H1 (cell line): ENCODE measurements at regions not wholly inside any gene's neighbourhood (a gene's known extent, or its start where the extent isn't known, plus 50 kb on each side); places are given as distances from the start of the nearest gene placed in this dataset.

Experiments used
- CTCF ChIA-PET: fragments of 300-600 bp; sonication (Branson Sonifier 250); formaldehyde crosslinking; loops from one replicate; lab custom pipeline; 2021; ENCODE audit not compliant: partially characterized antibody; lab: Charles Lee
- POLR2A ChIA-PET: fragments of 300-600 bp; sonication (Branson Sonifier 250); formaldehyde crosslinking; loops from one replicate; lab custom pipeline; 2021; ENCODE audit warnings: inconsistent platforms; ENCODE audit not compliant: partially characterized antibody; lab: Charles Lee
- DNase-seq, 2 experiments: peaks; one replicate each; pipeline versions ENCODE4 v3.0.0 to v3.0.0-alpha.2; 2010 to 2022; ENCODE audit warnings: low spot score in 2 of 2, low read depth in 1 of 2, mixed read lengths in 1 of 2
- FAIRE-seq: peaks from 2 replicates; lab custom pipeline; 2011; peaks lifted over from hg19 to GRCh38; lab: Jason Lieb, UNC
- H2AFZ ChIP-seq: 2 replicates; pipeline ENCODE4 v1.8.1; 2012; ENCODE audit warnings: low read length, inconsistent platforms
- H2AK5ac ChIP-seq: 2 replicates; pipeline ENCODE4 v1.6.1; 2013; ENCODE audit warnings: low read depth, low read length
- H2BK120ac ChIP-seq: replicated peaks from 2 replicates; pipeline ENCODE3; 2013; ENCODE audit warnings: low read depth, low read length, inconsistent platforms
- H2BK12ac ChIP-seq: 2 replicates; pipeline ENCODE4 v1.6.1; 2013; ENCODE audit warnings: low read depth, low read length
- H2BK15ac ChIP-seq: 2 replicates; pipeline ENCODE4 v1.6.1; 2013; ENCODE audit warnings: low read length
- H2BK20ac ChIP-seq: 2 replicates; pipeline ENCODE4 v1.6.1; 2013; ENCODE audit warnings: low read length
- H2BK5ac ChIP-seq: 2 replicates; pipeline ENCODE4 v1.6.1; 2013; ENCODE audit warnings: low read depth, low read length
- H3K14ac ChIP-seq: 2 replicates; pipeline ENCODE4 v1.6.1; 2013; ENCODE audit warnings: inconsistent platforms; ENCODE audit not compliant: insufficient read length
- H3K18ac ChIP-seq: 2 replicates; pipeline ENCODE4 v1.6.1; 2013; ENCODE audit warnings: low read length; ENCODE audit errors: extremely low read depth
- H3K23ac ChIP-seq: 2 replicates; pipeline ENCODE4 v1.6.1; 2013; ENCODE audit warnings: inconsistent platforms; ENCODE audit not compliant: insufficient read length
- H3K23me2 ChIP-seq: 2 replicates; pipeline ENCODE4 v1.6.1; 2013; ENCODE audit warnings: low read depth, low read length
- H3K27ac ChIP-seq: 2 replicates; pipeline ENCODE4 v1.6.1; 2011; ENCODE audit warnings: low read depth, low read length, inconsistent platforms
- H3K27me3 ChIP-seq, 4 experiments: replicated peaks in 1 of 4; 1 replicate in 1 of 4; 2 replicates in 3 of 4; pipeline versions ENCODE4 v1.6.1 to v1.8.1; 2011 to 2013; ENCODE audit warnings: low read length in 3 of 4, mild to moderate bottlenecking in 3 of 4, inconsistent platforms in 2 of 4, mixed read lengths in 2 of 4, moderate library complexity in 1 of 4; ENCODE audit not compliant: control insufficient read depth in 3 of 4, insufficient read depth in 3 of 4; ENCODE audit errors: extremely low read depth in 1 of 4
- H3K36me3 ChIP-seq, 4 experiments: 2 replicates each; pipeline versions ENCODE4 v1.6.1 to v1.8.1; 2011 to 2013; ENCODE audit warnings: mild to moderate bottlenecking in 4 of 4, low read length in 3 of 4, moderate library complexity in 2 of 4, control low read depth in 1 of 4, inconsistent platforms in 1 of 4; ENCODE audit not compliant: insufficient read depth in 4 of 4, control insufficient read depth in 2 of 4
- H3K4ac ChIP-seq: replicated peaks from 2 replicates; pipeline ENCODE3; 2013; ENCODE audit warnings: low read length, low read depth, mixed read lengths, inconsistent platforms; ENCODE audit not compliant: insufficient read length
- H3K4me1 ChIP-seq, 4 experiments: replicated peaks in 1 of 4; 1 replicate in 1 of 4; 2 replicates in 3 of 4; pipeline versions ENCODE4 v1.6.1 to v1.8.1; 2011 to 2013; ENCODE audit warnings: low read length in 3 of 4, inconsistent platforms in 2 of 4, mixed read lengths in 1 of 4; ENCODE audit not compliant: insufficient read depth in 4 of 4, control insufficient read depth in 3 of 4
- H3K4me2 ChIP-seq, 2 experiments: 2 replicates each; pipeline versions ENCODE4 v1.6.1 to v1.8.1; 2011 to 2013; ENCODE audit warnings: low read depth in 2 of 2, low read length in 2 of 2, control low read depth in 1 of 2, inconsistent platforms in 1 of 2, mild to moderate bottlenecking in 1 of 2; ENCODE audit not compliant: insufficient read depth in 1 of 2
- H3K4me3 ChIP-seq, 4 experiments: fragments of 200-600, 300-600 bp in 1 of 4; sonication (generic), shearing (Covaris generic), sonication (Bioruptor Twin) in 1 of 4; 2 replicates each; pipeline versions ENCODE4 v1.5.1 to v1.8.1; 2011 to 2016; ENCODE audit warnings: low read length in 4 of 4, low read depth in 3 of 4, control low read depth in 2 of 4, inconsistent platforms in 2 of 4, mild to moderate bottlenecking in 2 of 4, mixed read lengths in 1 of 4, moderate library complexity in 1 of 4; ENCODE audit not compliant: insufficient read depth in 2 of 4; ENCODE audit errors: extremely low read depth in 1 of 4
- H3K56ac ChIP-seq: replicated peaks from 2 replicates; pipeline ENCODE3; 2013; ENCODE audit warnings: low read depth, mild to moderate bottlenecking, mixed read lengths, low read length, inconsistent platforms; ENCODE audit not compliant: insufficient read length
- H3K79me1 ChIP-seq: 2 replicates; pipeline ENCODE4 v1.6.1; 2013; ENCODE audit warnings: low read depth, low read length, control low read depth
- H3K79me2 ChIP-seq, 2 experiments: 2 replicates each; pipeline versions ENCODE4 v1.6.1 to v1.8.1; 2012 to 2013; ENCODE audit warnings: low read length in 2 of 2, mild to moderate bottlenecking in 2 of 2, inconsistent platforms in 1 of 2; ENCODE audit not compliant: insufficient read depth in 2 of 2, control insufficient read depth in 1 of 2
- H3K9ac ChIP-seq, 4 experiments: replicated peaks in 1 of 4; 1 replicate in 1 of 4; 2 replicates in 3 of 4; pipeline versions ENCODE4 v1.6.1 to v1.8.1; 2011 to 2013; ENCODE audit warnings: low read depth in 3 of 4, low read length in 3 of 4, control low read depth in 2 of 4, mild to moderate bottlenecking in 2 of 4, moderate library complexity in 2 of 4, inconsistent platforms in 1 of 4; ENCODE audit errors: extremely low read depth in 1 of 4
- H3K9me3 ChIP-seq, 2 experiments: 2 replicates each; pipeline versions ENCODE4 v1.6.1 to v1.8.1; 2012 to 2013; ENCODE audit warnings: mild to moderate bottlenecking in 2 of 2, moderate library complexity in 2 of 2, control low read depth in 1 of 2, inconsistent platforms in 1 of 2, low read depth in 1 of 2, low read length in 1 of 2, mixed read lengths in 1 of 2; ENCODE audit not compliant: insufficient read depth in 2 of 2
- H4K20me1 ChIP-seq, 2 experiments: replicated peaks in 1 of 2; 2 replicates each; pipeline versions ENCODE3 to v1.8.1; 2011 to 2013; ENCODE audit warnings: inconsistent platforms in 2 of 2, low read length in 2 of 2, mild to moderate bottlenecking in 1 of 2; ENCODE audit not compliant: insufficient read depth in 2 of 2, control insufficient read depth in 1 of 2
- H4K5ac ChIP-seq: 2 replicates; pipeline ENCODE4 v1.6.1; 2013; ENCODE audit warnings: low read length, low read depth, mixed read lengths, inconsistent platforms; ENCODE audit not compliant: insufficient read length
- H4K8ac ChIP-seq: 2 replicates; pipeline ENCODE4 v1.8.0; 2013; ENCODE audit warnings: mild to moderate bottlenecking, moderate library complexity, low read length, inconsistent platforms; ENCODE audit not compliant: insufficient read depth; ENCODE audit errors: extremely low read depth
- H4K91ac ChIP-seq: replicated peaks from 2 replicates; pipeline ENCODE3; 2013; ENCODE audit warnings: low read length, mixed read lengths, inconsistent platforms; ENCODE audit not compliant: insufficient read length
- CBX5 ChIP-seq: fragments of 300-800, 300-1000 bp; sonication (generic); IDR thresholded peaks from 2 replicates; pipeline ENCODE4 v1.7.1; 2016; ENCODE audit warnings: antibody characterized with exemption, low read length, low read depth
- CBX8 ChIP-seq: fragments of 300-800, 300-1000 bp; sonication (generic); IDR thresholded peaks from 2 replicates; pipeline ENCODE4 v1.7.1; 2016; ENCODE audit warnings: low read depth, low read length, borderline replicate concordance
- CHD1 ChIP-seq: IDR thresholded peaks from 2 replicates; pipeline ENCODE4 v1.6.1; 2012; ENCODE audit warnings: low read depth, low read length, improper control_type of control experiment
- KDM5A ChIP-seq: fragments of 200-600 bp; IDR thresholded peaks from 2 replicates; pipeline ENCODE4 v1.7.1; 2012; ENCODE audit warnings: mild to moderate bottlenecking, low read length, inconsistent platforms, mixed read lengths
- NRF1 ChIP-seq: IDR thresholded peaks from 2 replicates; pipeline ENCODE4 v1.6.1; 2011; ENCODE audit warnings: mild to moderate bottlenecking, low read depth, low read length, improper control_type of control experiment
- SAP30 ChIP-seq: fragments of 300-600 bp; sonication (generic); IDR thresholded peaks from 2 replicates; pipeline ENCODE4 v1.7.1; 2012; ENCODE audit warnings: low read length, moderate library complexity, mild to moderate bottlenecking, inconsistent platforms; ENCODE audit not compliant: insufficient read depth, insufficient replicate concordance
- SP1 ChIP-seq: IDR thresholded peaks from 2 replicates; pipeline ENCODE4 v1.6.1; 2011; ENCODE audit warnings: low read depth, low read length
- TAF7 ChIP-seq: optimal IDR thresholded peaks from 2 replicates; pipeline ENCODE3; 2011; ENCODE audit warnings: low read depth, mild to moderate bottlenecking, inconsistent platforms, low read length, moderate library complexity, borderline replicate concordance
- TF ChIP-seq, protein P1 (sequence below), 3 experiments: IDR thresholded peaks; 1 replicate in 2 of 3; 2 replicates in 1 of 3; pipeline versions ENCODE4 v1.5.1 to v1.6.1; 2011; ENCODE audit warnings: low read length in 3 of 3, mild to moderate bottlenecking in 3 of 3, inconsistent platforms in 2 of 3, low read depth in 1 of 3, moderate library complexity in 1 of 3; ENCODE audit not compliant: insufficient read depth in 1 of 3; ENCODE audit errors: control extremely low read depth in 1 of 3
- TF ChIP-seq, protein P2 (sequence below): IDR thresholded peaks from 2 replicates; pipeline ENCODE4 v1.6.1; 2012; ENCODE audit warnings: low read length, inconsistent platforms

GRCh38 chr11:109677231-109677630 is 255.2 kb downstream of the C11orf87 start:
- no peak overlapping the region for H2BK120ac ChIP-seq
- no peak overlapping the region for H3K23ac ChIP-seq
- peaks cover 2% of the 10 kb centered on the region; the same call in 1 of the 2 replicates for H3K23me2 ChIP-seq
- TF ChIP-seq CBX8 = no peak
- TF ChIP-seq, protein P1, sequence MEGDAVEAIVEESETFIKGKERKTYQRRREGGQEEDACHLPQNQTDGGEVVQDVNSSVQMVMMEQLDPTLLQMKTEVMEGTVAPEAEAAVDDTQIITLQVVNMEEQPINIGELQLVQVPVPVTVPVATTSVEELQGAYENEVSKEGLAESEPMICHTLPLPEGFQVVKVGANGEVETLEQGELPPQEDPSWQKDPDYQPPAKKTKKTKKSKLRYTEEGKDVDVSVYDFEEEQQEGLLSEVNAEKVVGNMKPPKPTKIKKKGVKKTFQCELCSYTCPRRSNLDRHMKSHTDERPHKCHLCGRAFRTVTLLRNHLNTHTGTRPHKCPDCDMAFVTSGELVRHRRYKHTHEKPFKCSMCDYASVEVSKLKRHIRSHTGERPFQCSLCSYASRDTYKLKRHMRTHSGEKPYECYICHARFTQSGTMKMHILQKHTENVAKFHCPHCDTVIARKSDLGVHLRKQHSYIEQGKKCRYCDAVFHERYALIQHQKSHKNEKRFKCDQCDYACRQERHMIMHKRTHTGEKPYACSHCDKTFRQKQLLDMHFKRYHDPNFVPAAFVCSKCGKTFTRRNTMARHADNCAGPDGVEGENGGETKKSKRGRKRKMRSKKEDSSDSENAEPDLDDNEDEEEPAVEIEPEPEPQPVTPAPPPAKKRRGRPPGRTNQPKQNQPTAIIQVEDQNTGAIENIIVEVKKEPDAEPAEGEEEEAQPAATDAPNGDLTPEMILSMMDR (IDR thresholded peaks at IDR 0.05; ENCODE audit: control extremely low read depth in 1 of 3, insufficient read depth in 1 of 3, low read depth in 1 of 3, low read length in 3 of 3) = no peak
- no peak for TF ChIP-seq SAP30
- no peak for TF ChIP-seq SP1
- TF ChIP-seq KDM5A = no peak
- no peak for TF ChIP-seq CBX5
- no peak for TF ChIP-seq TAF7
- TF ChIP-seq, protein P2, sequence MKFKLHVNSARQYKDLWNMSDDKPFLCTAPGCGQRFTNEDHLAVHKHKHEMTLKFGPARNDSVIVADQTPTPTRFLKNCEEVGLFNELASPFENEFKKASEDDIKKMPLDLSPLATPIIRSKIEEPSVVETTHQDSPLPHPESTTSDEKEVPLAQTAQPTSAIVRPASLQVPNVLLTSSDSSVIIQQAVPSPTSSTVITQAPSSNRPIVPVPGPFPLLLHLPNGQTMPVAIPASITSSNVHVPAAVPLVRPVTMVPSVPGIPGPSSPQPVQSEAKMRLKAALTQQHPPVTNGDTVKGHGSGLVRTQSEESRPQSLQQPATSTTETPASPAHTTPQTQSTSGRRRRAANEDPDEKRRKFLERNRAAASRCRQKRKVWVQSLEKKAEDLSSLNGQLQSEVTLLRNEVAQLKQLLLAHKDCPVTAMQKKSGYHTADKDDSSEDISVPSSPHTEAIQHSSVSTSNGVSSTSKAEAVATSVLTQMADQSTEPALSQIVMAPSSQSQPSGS = no peak
- TF ChIP-seq CHD1 = no peak
- TF ChIP-seq NRF1 = no peak

More at GRCh38 chr11:109677231-109677630, 255.2 kb downstream of the C11orf87 start:
- Histone ChIP-seq H2AFZ (no peak overlapping the region), H2BK5ac (no peak overlapping the region), H3K9me3 (no peaks in the 10 kb centered on the region), H3K4me3 (no peak overlapping the region), H3K36me3 (no peaks in the 10 kb centered on the region), H3K27me3 (no peaks in the 10 kb centered on the region), H3K4me2 (no peak overlapping the region), H2AK5ac (no peak overlapping the region), H4K8ac (no peak overlapping the region), H3K79me2 (no peaks in the 10 kb centered on the region), H4K20me1 (peaks cover 0 to 2% of the 10 kb centered on the region in 2 experiments), H4K5ac (no peak overlapping the region), H2BK20ac (no peak overlapping the region), H4K91ac (no peak overlapping the region), H2BK15ac (no peak overlapping the region), H3K18ac (no peak overlapping the region), H3K9ac (no peak overlapping the region), H3K56ac (no peak overlapping the region), H3K27ac (no peak overlapping the region), H3K4me1 (no peaks in the 10 kb centered on the region), H2BK12ac (no peak overlapping the region), H3K14ac (no peak overlapping the region), H3K4ac (no peak overlapping the region), H3K79me1 (no peaks in the 10 kb centered on the region)
- DNase-seq = no peak
- POLR2A ChIA-PET = no interaction called here
- FAIRE-seq = no peak
- CTCF ChIA-PET = interaction anchor here (1.3 kb wide), 1 partner anchor 20 kb away, joined by 5 read pairs; no protein-coding TSS in a partner anchor
